GM23338 (cell line): ENCODE measurements at regions not wholly inside any gene's neighbourhood (a gene's known extent, or its start where the extent isn't known, plus 50 kb on each side); places are given as distances from the start of the nearest gene placed in this dataset.

Experiments
- ATAC-seq: fragments of 200-7000 bp; cut with Tn5 transposase; 3 replicates; pipeline ENCODE4 v1.9.1; 2020
- DNase-seq: peaks from one replicate; pipeline ENCODE4 v3.0.0-alpha.2; 2015; ENCODE audit warnings: low spot score
- H2AFZ ChIP-seq: fragments of 200-600 bp; sonication (generic); 2 replicates; pipeline ENCODE4 v1.8.0; 2016; ENCODE audit warnings: antibody characterized with exemption, mild to moderate bottlenecking, moderate library complexity
- H3F3A ChIP-seq: fragments of 200-600 bp; sonication (generic); replicated peaks from 2 replicates; pipeline ENCODE4 v1.8.0; 2017; ENCODE audit warnings: antibody characterized with exemption, mixed run types, low read depth
- H3K27ac ChIP-seq: fragments of 200-600 bp; sonication (generic); 2 replicates; pipeline ENCODE4 v1.6.1; 2016; ENCODE audit warnings: low read depth
- H3K27me3 ChIP-seq: fragments of 200-600 bp; sonication (generic); 2 replicates; pipeline ENCODE4 v1.8.0; 2016; ENCODE audit warnings: mild to moderate bottlenecking, mixed run types, moderate library complexity; ENCODE audit not compliant: insufficient read depth
- H3K36me3 ChIP-seq: fragments of 200-600 bp; sonication (generic); 2 replicates; pipeline ENCODE4 v1.8.0; 2016; ENCODE audit warnings: mild to moderate bottlenecking; ENCODE audit not compliant: insufficient read depth
- H3K4me1 ChIP-seq: fragments of 200-600 bp; sonication (generic); 2 replicates; pipeline ENCODE4 v1.8.0; 2016; ENCODE audit warnings: mild to moderate bottlenecking, moderate library complexity; ENCODE audit not compliant: insufficient read depth
- H3K4me2 ChIP-seq: fragments of 200-600 bp; sonication (generic); 2 replicates; pipeline ENCODE4 v1.7.1; 2017; ENCODE audit warnings: mixed run types
- H3K4me3 ChIP-seq: fragments of 200-600 bp; sonication (generic); 2 replicates; pipeline ENCODE4 v1.6.1; 2016; ENCODE audit warnings: mixed run types
- H3K79me2 ChIP-seq: fragments of 200-600 bp; sonication (generic); replicated peaks from 2 replicates; pipeline ENCODE4 v1.8.0; 2017; ENCODE audit warnings: mild to moderate bottlenecking; ENCODE audit not compliant: insufficient read depth
- H3K9me2 ChIP-seq: fragments of 200-600 bp; sonication (generic); 2 replicates; pipeline ENCODE4 v1.8.0; 2017; ENCODE audit not compliant: insufficient read depth
- H4K20me1 ChIP-seq: fragments of 200-600 bp; sonication (generic); replicated peaks from 2 replicates; pipeline ENCODE4 v1.8.0; 2017; ENCODE audit warnings: mild to moderate bottlenecking; ENCODE audit not compliant: insufficient read depth
- H3K27ac Mint-ChIP-seq: 2 replicates; pipeline ENCODE4 v1.8.0; 2020; ENCODE audit warnings: inconsistent platforms, mild to moderate bottlenecking, moderate library complexity, mixed read lengths
- H3K27me3 Mint-ChIP-seq: 3 replicates; pipeline ENCODE4 v1.8.0; 2022; ENCODE audit warnings: low read depth, mild to moderate bottlenecking, moderate library complexity, mixed read lengths, inconsistent platforms; ENCODE audit not compliant: insufficient read depth, poor library complexity
- H3K36me3 Mint-ChIP-seq: 3 replicates; pipeline ENCODE4 v1.8.0; 2021; ENCODE audit warnings: low read depth, mild to moderate bottlenecking, inconsistent platforms, moderate library complexity, mixed read lengths
- H3K4me1 Mint-ChIP-seq: 3 replicates; pipeline ENCODE4 v1.8.0; 2020; ENCODE audit warnings: mild to moderate bottlenecking, inconsistent platforms, mixed read lengths
- H3K4me3 Mint-ChIP-seq: 3 replicates; pipeline ENCODE4 v1.8.0; 2021; ENCODE audit warnings: moderate library complexity, mild to moderate bottlenecking, inconsistent platforms, mixed read lengths
- H3K9me3 Mint-ChIP-seq: 3 replicates; pipeline ENCODE4 v1.8.0; 2020; ENCODE audit warnings: moderate library complexity, mild to moderate bottlenecking, inconsistent platforms, mixed read lengths
- CREB1 ChIP-seq: fragments of 250-450 bp; sonication (Bioruptor Pico); IDR thresholded peaks from 2 replicates; pipeline ENCODE4 v1.5.0; 2020; ENCODE audit warnings: low read depth, mild to moderate bottlenecking, moderate library complexity
- EZH2 ChIP-seq: fragments of 200-600 bp; sonication (generic); IDR thresholded peaks from one replicate; pipeline ENCODE4 v1.8.0; 2017; ENCODE audit warnings: antibody characterized with exemption, mild to moderate bottlenecking, low read depth; ENCODE audit not compliant: unreplicated experiment
- EZH2phosphoT487 ChIP-seq: fragments of 200-600 bp; sonication (generic); IDR thresholded peaks from one replicate; pipeline ENCODE4 v1.8.1; 2018; ENCODE audit warnings: antibody characterized with exemption; ENCODE audit not compliant: unreplicated experiment
- JUNB ChIP-seq: IDR thresholded peaks from one replicate; pipeline ENCODE4 v1.6.1; 2016; ENCODE audit warnings: antibody characterized with exemption; ENCODE audit not compliant: unreplicated experiment
- NANOG ChIP-seq: IDR thresholded peaks from 2 replicates; pipeline ENCODE4 v1.6.1; 2016; ENCODE audit warnings: antibody characterized with exemption, borderline replicate concordance
- POLR2AphosphoS5 ChIP-seq: IDR thresholded peaks from 2 replicates; pipeline ENCODE4 v1.6.1; 2016; ENCODE audit warnings: antibody characterized with exemption, low read depth
- REST ChIP-seq: IDR thresholded peaks from one replicate; pipeline ENCODE4 v1.6.1; 2018; ENCODE audit warnings: antibody characterized with exemption; ENCODE audit not compliant: unreplicated experiment
- ZNF114 ChIP-seq: fragments of 250-450 bp; sonication (Bioruptor Pico); IDR thresholded peaks from 2 replicates; pipeline ENCODE4 v1.5.0; 2020; ENCODE audit warnings: mild to moderate bottlenecking, moderate library complexity
- ZNF331 ChIP-seq: fragments of 250-450 bp; sonication (Bioruptor Pico); IDR thresholded peaks from 2 replicates; pipeline ENCODE4 v1.5.0; 2020; ENCODE audit warnings: low read depth, mild to moderate bottlenecking, moderate library complexity
- TF ChIP-seq, protein P1 (sequence below): IDR thresholded peaks from 2 replicates; pipeline ENCODE4 v1.6.1; 2016; ENCODE audit warnings: antibody characterized with exemption
- TF ChIP-seq, protein P2 (sequence below), 2 experiments: fragments of 200-600 bp in 1 of 2; sonication (generic) in 1 of 2; conservative IDR thresholded peaks; 2 replicates each; pipeline versions ENCODE4 v1.5.1 to v1.6.1; 2016 to 2017; ENCODE audit warnings: antibody characterized with exemption in 2 of 2, low read depth in 2 of 2, mild to moderate bottlenecking in 2 of 2, moderate library complexity in 1 of 2

- Mint-ChIP-seq H3K27ac (no peak overlapping the region), H3K27me3 (peaks cover 2% of the 10 kb centered on the region), H3K4me3 (no peak overlapping the region), H3K4me1 (peaks cover 4% of the 10 kb centered on the region; the same call in 1 of the 3 replicates), H3K9me3 (no peaks in the 10 kb centered on the region), H3K36me3 (no peaks in the 10 kb centered on the region)
- H3K27me3 ChIP-seq, result no peaks in the 10 kb centered on the region
- TF ChIP-seq ZNF331 (CRISPR knock-in tag), result no peak
- TF ChIP-seq, protein P1, sequence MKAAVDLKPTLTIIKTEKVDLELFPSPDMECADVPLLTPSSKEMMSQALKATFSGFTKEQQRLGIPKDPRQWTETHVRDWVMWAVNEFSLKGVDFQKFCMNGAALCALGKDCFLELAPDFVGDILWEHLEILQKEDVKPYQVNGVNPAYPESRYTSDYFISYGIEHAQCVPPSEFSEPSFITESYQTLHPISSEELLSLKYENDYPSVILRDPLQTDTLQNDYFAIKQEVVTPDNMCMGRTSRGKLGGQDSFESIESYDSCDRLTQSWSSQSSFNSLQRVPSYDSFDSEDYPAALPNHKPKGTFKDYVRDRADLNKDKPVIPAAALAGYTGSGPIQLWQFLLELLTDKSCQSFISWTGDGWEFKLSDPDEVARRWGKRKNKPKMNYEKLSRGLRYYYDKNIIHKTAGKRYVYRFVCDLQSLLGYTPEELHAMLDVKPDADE, result no peak
- no peak for TF ChIP-seq REST
- no peak for TF ChIP-seq ZNF114 (CRISPR knock-in tag)
- no peak for TF ChIP-seq JUNB
- TF ChIP-seq POLR2AphosphoS5, result no peak
- no peak for TF ChIP-seq EZH2
- TF ChIP-seq, protein P2, sequence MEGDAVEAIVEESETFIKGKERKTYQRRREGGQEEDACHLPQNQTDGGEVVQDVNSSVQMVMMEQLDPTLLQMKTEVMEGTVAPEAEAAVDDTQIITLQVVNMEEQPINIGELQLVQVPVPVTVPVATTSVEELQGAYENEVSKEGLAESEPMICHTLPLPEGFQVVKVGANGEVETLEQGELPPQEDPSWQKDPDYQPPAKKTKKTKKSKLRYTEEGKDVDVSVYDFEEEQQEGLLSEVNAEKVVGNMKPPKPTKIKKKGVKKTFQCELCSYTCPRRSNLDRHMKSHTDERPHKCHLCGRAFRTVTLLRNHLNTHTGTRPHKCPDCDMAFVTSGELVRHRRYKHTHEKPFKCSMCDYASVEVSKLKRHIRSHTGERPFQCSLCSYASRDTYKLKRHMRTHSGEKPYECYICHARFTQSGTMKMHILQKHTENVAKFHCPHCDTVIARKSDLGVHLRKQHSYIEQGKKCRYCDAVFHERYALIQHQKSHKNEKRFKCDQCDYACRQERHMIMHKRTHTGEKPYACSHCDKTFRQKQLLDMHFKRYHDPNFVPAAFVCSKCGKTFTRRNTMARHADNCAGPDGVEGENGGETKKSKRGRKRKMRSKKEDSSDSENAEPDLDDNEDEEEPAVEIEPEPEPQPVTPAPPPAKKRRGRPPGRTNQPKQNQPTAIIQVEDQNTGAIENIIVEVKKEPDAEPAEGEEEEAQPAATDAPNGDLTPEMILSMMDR (conservative IDR thresholded peaks at IDR 0.05; ENCODE audit: low read depth in 2 of 2), result no peak
- no peak for TF ChIP-seq NANOG
- TF ChIP-seq EZH2phosphoT487, result no peak
- TF ChIP-seq CREB1 (CRISPR knock-in tag), result no peak
- H3K27ac ChIP-seq, result no peak overlapping the region
- no peak for DNase-seq
- no peak overlapping the region for H2AFZ ChIP-seq
- H3K4me2 ChIP-seq, result no peak overlapping the region
- H3K36me3 ChIP-seq, result no peaks in the 10 kb centered on the region
- H3K79me2 ChIP-seq, result no peaks in the 10 kb centered on the region
- no peak overlapping the region for H3K4me3 ChIP-seq
- no peaks in the 10 kb centered on the region for H3K9me2 ChIP-seq
- H3K4me1 ChIP-seq, result peaks cover 5% of the 10 kb centered on the region; the same call in 1 of the 2 replicates
- ATAC-seq, result no peak
- H3F3A ChIP-seq, result no peaks in the 10 kb centered on the region
- H4K20me1 ChIP-seq, result no peaks in the 10 kb centered on the region
Observed at GRCh38 chr4:147037069-147037468, 91.4 kb upstream of the TTC29 start.
